Large intestine (tissue), 3 donors: ENCODE measurements at regions not wholly inside any gene's neighbourhood (a gene's known extent, or its start where the extent isn't known, plus 50 kb on each side); places are given as distances from the start of the nearest gene placed in this dataset.

ENCODE experiments used
- DNase-seq, 2 donors: peaks; one replicate each; pipeline versions ENCODE4 v3.0.0 to v3.0.0-alpha.2; 2013
- H3K27ac ChIP-seq: one replicate; pipeline ENCODE4 v1.5.1; 2013; ENCODE audit warnings: low read length
- H3K27me3 ChIP-seq: 2 replicates; pipeline ENCODE4 v1.6.1; 2013; ENCODE audit warnings: low read length; ENCODE audit not compliant: control insufficient read depth, insufficient read depth
- H3K36me3 ChIP-seq: 2 replicates; pipeline ENCODE4 v1.6.1; 2013; ENCODE audit warnings: low read length; ENCODE audit not compliant: control insufficient read depth, insufficient read depth
- H3K4me1 ChIP-seq: one replicate; pipeline ENCODE4 v1.6.1; 2013; ENCODE audit warnings: low read length; ENCODE audit not compliant: control insufficient read depth, insufficient read depth
- H3K4me3 ChIP-seq: one replicate; pipeline ENCODE4 v1.5.1; 2013; ENCODE audit warnings: low read length
- H3K9me3 ChIP-seq: one replicate; pipeline ENCODE4 v1.6.1; 2013; ENCODE audit warnings: mild to moderate bottlenecking, low read depth, low read length, moderate library complexity; ENCODE audit not compliant: control insufficient read depth
- WGBS: methylation state at CpG from one replicate; pipeline ENCODE4 v1.1.5; 2013; ENCODE audit warnings: low lambda C conversion rate; ENCODE audit not compliant: insufficient coverage; 5-methylcytosine and 5-hydroxymethylcytosine counted together

DNA sequence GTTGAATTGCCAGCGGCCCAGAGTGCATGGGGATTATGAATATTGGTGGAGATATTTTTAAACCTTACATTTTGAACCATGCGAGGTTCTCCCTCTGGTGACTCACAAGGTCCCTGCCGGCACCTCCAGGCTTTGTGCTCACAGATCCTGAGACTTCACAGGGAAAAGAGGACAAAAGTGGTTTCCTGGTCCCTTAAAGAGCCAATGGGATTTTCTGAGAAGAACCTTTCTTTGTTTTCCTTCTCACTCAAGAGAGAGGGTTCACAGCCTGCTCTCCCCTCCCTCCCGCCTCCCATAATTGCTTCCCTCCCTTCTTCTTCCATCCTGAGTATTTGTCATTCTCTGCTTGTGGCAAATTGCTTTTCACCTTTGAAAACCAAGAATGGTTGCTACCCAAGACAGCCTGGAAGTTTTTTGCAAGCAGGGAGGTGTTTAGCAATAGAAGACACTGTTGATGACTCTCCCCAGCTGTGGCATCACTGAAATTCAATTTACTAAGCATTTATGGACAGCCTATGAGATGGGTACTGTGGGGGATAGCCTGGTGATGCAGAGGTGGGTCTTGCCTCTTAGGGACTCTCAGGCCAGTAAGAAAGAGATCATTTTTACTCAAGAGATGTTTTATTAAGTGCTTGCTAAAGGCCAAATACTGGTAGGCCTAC is 76.6 kb downstream of the CPN2 start:
- 60% methylated on average over 1 of the region's 4 CpGs for WGBS
- no peak for DNase-seq
- Histone ChIP-seq H3K27ac (no peak overlapping the region), H3K27me3 (no peaks in the 10 kb centered on the region), H3K4me3 (no peak overlapping the region), H3K9me3 (no peaks in the 10 kb centered on the region), H3K36me3 (no peaks in the 10 kb centered on the region), H3K4me1 (peaks cover 23% of the 10 kb centered on the region)

DNA sequence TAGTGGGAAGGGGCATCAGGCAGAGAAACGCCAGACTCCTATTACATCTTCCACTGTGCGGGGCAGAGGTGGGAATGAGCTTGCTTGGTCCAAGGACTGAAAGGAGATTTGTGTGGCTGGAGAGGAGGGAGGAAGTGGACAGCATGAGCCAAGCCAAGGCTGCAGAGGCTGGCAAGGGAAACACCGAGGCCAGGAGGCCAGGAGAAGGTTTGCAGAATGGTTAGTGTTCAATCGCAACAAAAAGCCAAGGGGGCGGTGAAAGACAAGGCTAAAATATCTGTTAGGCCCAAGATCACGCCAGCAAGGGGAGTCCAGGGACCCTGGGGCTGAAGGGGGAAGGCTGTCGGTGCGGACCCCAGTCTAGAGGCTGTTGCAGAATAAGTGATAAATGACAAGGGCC is 75.8 kb downstream of the CPN2 start:
- Histone ChIP-seq H3K27me3 (no peaks in the 10 kb centered on the region), H3K4me1 (peaks cover 18% of the 10 kb centered on the region), H3K36me3 (no peaks in the 10 kb centered on the region), H3K9me3 (no peaks in the 10 kb centered on the region), H3K27ac (no peak overlapping the region), H3K4me3 (no peak overlapping the region)
- 75% methylated on average over 2 of the region's 8 CpGs for WGBS
- DNase-seq = no peak

DNA sequence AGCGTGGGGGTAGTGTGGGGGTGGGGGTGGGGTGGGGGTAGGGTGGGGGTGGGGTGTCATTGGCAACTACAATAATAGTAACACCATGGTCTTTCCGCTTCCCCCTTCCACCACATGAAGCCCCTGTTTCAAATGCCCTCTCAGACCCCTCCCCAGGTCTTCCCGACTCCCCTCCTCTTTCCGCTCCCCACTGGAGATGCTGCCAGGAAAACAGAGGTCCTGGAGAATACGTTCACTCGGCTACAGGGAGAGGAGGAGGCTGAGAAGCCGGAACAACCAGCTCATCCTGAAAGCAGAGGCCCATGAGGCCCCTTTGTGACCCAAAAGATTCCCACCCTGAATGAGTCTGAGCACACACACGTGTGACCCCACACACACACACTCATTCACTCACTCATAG is 75.4 kb downstream of the CPN2 start:
- Histone ChIP-seq H3K27ac (no peak overlapping the region), H3K4me3 (no peak overlapping the region), H3K4me1 (peaks cover 14% of the 10 kb centered on the region), H3K9me3 (no peaks in the 10 kb centered on the region), H3K27me3 (no peaks in the 10 kb centered on the region), H3K36me3 (no peaks in the 10 kb centered on the region)
- DNase-seq = no peak
- 100% methylated on average over 1 of the region's 8 CpGs for WGBS

DNA sequence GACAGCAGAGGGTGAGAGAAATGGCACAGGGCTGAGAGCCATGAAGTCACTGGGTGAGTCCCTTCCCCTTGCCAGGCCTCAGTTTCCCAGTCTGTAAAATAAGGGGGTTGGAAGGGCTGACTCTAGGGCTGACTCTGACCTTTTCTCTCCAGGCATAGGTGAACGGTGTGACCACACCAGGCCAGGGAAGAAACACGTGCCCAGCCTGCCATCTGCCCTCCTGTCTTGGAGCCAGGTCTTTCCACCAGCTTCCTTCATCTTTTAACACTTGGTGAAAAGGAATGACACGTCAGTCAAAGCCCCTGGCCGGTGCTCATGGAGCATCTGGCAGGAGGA is 74.4 kb downstream of the CPN2 start:
- no CpG with 5 or more reads among the region's 4 CpGs for WGBS
- Histone ChIP-seq H3K27me3 (no peaks in the 10 kb centered on the region), H3K4me1 (peaks cover 4% of the 10 kb centered on the region), H3K9me3 (no peaks in the 10 kb centered on the region), H3K36me3 (no peaks in the 10 kb centered on the region), H3K27ac (no peak overlapping the region), H3K4me3 (no peak overlapping the region)
- DNase-seq = no peak

DNA sequence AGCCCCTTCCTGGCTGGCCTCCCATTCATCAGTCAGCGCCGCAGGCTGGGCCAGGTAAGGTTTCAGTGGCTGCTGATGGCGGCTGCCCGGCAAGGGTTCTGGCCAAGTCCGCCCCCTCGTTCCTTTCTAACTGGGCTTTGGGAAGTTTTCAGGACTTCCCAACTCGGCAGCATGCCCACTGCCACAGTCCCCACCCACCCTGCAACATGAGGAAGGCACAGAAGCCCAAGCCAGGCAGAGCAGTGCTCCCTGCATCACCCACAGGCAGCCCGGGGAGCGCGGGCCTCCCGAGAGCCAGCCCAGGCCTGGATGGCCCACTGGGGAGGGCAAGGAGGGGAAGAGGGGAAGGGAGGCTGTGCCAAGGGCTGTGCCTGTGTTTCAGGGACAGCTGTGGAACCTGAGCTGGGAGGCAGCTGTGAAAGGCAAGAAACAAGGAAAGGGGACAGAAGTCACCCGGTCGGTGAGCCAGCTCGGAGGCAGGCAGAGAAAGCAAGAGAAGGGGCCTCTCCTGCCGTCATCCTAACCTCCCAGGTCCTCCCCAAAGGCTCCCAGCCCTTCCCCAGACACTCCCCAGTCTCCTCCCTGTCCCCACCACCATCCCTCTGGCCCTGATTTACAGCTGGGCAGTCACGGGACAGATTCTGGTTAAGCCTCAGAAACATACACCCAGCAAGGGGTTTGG is 73.9 kb downstream of the CPN2 start:
- no CpG with 5 or more reads among the region's 16 CpGs for WGBS
- H3K4me1 ChIP-seq = peaks cover 4% of the 10 kb centered on the region
- DNase-seq = no peak
- H3K27me3 ChIP-seq = no peaks in the 10 kb centered on the region
- no peaks in the 10 kb centered on the region for H3K36me3 ChIP-seq
- no peak overlapping the region for H3K4me3 ChIP-seq
- no peaks in the 10 kb centered on the region for H3K9me3 ChIP-seq
- peak overlapping the region; percentile 12 for H3K27ac ChIP-seq

DNA sequence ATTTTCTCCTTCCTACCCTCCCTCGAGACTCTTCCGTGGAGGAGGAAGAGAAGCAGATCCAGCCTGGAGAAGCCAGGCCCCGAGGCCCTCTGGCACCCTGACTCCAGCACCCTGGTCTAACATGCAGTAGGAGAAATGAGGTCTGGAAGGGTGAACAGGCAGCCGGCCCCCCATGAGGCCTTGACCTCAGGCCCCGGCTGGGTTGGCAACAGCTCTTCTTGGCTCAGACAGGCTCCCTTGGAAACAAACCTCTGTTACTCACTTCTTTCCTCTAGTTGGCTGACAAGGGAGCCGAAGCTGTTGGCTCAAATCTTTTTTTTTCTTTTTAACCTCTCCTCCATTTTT is 73.4 kb downstream of the CPN2 start:
- Histone ChIP-seq H3K27me3 (no peaks in the 10 kb centered on the region), H3K4me1 (peaks cover 6% of the 10 kb centered on the region), H3K27ac (peak overlapping the region; percentile 12), H3K36me3 (no peaks in the 10 kb centered on the region), H3K4me3 (no peak overlapping the region), H3K9me3 (no peaks in the 10 kb centered on the region)
- WGBS = 67% methylated on average over 1 of the region's 6 CpGs
- DNase-seq = no peak

DNA sequence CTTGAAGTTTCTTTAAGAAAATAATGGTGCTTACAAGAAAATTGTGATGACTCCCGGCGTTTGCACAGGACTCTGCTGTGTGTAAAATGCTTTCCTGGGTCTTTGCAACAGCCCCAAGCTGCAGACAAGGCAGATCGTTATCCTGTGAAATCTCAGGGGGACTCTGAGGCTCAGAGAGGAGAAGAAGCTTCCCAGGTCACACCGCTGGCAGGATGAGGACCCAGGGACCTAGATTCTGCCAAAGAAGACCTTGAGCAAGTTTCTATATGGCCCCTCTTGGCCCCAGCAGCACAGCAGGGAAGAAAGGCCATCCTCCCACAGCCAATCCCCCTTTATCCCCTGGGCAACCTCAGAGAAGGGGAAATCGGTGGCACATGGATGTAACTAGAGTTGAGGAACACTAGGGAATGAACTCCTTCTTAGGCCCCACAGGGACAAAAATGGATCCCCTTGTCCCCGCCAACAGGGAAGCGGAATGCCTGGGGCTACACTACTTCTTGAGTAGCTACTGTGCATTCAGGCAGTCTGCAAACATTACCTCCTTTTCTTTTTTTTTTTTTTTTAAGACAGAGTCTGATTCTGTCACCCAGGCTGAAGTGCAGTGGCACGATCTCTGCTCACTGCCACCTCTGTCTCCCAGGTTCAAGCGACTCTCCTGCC is 72.8 kb downstream of the CPN2 start:
- Histone ChIP-seq H3K4me1 (peaks cover 8% of the 10 kb centered on the region), H3K9me3 (no peaks in the 10 kb centered on the region), H3K36me3 (no peaks in the 10 kb centered on the region), H3K4me3 (no peak overlapping the region), H3K27me3 (no peaks in the 10 kb centered on the region), H3K27ac (no peak overlapping the region)
- WGBS = 80% methylated on average over 1 of the region's 9 CpGs
- DNase-seq = no peak

DNA sequence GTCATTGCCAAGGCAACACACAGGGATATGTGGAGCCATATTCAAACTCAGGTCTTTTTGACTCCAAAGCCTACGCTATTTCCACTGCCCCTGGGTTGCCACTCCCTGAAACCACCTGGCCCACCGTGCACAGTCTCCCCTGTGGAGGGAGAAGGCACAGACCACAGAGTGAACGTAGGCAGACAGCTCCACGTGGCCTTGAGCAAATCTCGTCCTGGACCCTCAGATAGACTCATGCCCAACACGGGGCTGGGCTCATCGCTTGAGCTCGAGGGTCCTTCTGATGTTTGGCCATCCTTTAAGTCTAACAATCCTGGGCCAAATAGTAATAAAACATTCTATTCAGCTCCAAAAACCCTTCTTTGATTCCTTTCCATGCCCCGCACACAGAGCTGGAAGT is 72.0 kb downstream of the CPN2 start:
- Histone ChIP-seq H3K36me3 (no peaks in the 10 kb centered on the region), H3K27me3 (peaks cover 2% of the 10 kb centered on the region), H3K9me3 (no peaks in the 10 kb centered on the region), H3K4me3 (no peak overlapping the region), H3K27ac (no peak overlapping the region), H3K4me1 (peaks cover 8% of the 10 kb centered on the region)
- WGBS = no CpG with 5 or more reads among the region's 9 CpGs
- no peak for DNase-seq

DNA sequence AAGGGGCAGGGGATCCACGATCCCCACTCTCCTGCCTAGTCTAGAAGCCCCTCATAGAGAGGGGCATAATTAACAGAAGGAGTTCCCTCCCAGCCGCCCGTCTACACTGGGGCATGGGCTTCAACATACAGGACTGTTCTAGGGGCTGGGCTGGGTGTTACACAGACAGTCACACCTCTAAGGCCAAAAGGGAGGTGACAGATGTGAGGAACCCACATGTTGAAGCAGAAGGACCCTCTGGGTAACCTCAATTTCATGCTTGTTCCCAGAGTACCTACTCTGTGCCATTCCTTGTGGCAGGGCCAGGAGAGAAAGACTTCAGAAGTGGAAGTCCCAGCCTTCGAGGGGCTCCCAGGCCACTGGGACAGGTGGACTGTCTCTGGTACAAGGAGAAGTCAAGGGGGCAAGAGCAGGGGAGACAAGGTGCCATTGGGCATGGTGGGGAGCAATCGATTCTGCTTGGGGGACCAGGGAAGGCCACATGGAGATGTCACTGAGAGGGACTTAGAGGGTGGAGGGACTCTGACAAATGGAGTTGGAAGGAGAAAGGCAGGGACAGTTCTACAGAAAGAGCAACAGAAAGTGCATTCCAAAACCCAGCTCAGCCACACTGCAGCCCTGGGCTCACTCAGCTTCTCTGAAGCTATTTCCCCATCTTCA is 71.3 kb downstream of the CPN2 start:
- no peaks in the 10 kb centered on the region for H3K36me3 ChIP-seq
- H3K27ac ChIP-seq = no peak overlapping the region
- H3K9me3 ChIP-seq = no peaks in the 10 kb centered on the region
- H3K4me1 ChIP-seq = peaks cover 8% of the 10 kb centered on the region
- DNase-seq = no peak
- peaks cover 2% of the 10 kb centered on the region for H3K27me3 ChIP-seq
- no CpG with 5 or more reads among the region's 5 CpGs for WGBS
- no peak overlapping the region for H3K4me3 ChIP-seq

DNA sequence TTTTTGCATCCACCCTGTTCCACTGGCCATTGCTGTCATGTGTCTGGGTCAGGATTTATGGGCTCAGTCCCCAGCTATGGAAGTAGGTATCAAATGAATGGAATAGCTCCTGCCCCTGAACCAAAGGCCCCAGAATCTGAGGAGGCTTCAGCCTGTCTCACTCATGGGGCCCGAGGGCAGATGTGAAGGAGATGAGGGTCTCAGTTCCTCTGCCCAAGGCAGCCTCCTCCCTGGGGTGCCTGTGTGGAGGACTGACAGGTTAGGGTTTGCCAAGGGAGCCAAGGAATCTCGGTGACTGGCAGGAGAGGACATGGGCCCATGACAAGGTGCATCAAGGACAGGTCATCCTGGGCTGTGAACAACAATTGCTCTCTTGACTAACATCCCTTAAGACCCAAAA is 70.4 kb downstream of the CPN2 start:
- WGBS = no CpG with 5 or more reads among the region's 2 CpGs
- H3K27me3 ChIP-seq = peaks cover 2% of the 10 kb centered on the region
- H3K4me3 ChIP-seq = no peak overlapping the region
- no peaks in the 10 kb centered on the region for H3K36me3 ChIP-seq
- no peak overlapping the region for H3K27ac ChIP-seq
- DNase-seq = no peak
- H3K4me1 ChIP-seq = peaks cover 8% of the 10 kb centered on the region
- no peaks in the 10 kb centered on the region for H3K9me3 ChIP-seq
